B cell (primary cell): ENCODE measurements at regions not wholly inside any gene's neighbourhood (a gene's known extent, or its start where the extent isn't known, plus 50 kb on each side); places are given as distances from the start of the nearest gene placed in this dataset.

Experiments used
- ATAC-seq: fragments of 200-7000 bp; cut with Tn5 transposase; one replicate; pipeline ENCODE4 v1.10.0; 2021; ENCODE audit warnings: low read depth, mild to moderate bottlenecking, moderate number of reproducible peaks, moderate library complexity
- CTCF ChIA-PET: fragments of 350-600 bp; sonication (Branson Sonifier 250); formaldehyde crosslinking; loops from one replicate; lab custom pipeline; 2021; ENCODE audit warnings: antibody characterized with exemption, inconsistent platforms; lab: Charles Lee
- POLR2A ChIA-PET: fragments of 350-600 bp; sonication (Branson Sonifier 250); formaldehyde crosslinking; loops from one replicate; lab custom pipeline; 2021; ENCODE audit warnings: antibody characterized with exemption; lab: Charles Lee
- DNase-seq: peaks from one replicate; pipeline ENCODE4 v3.0.0; 2013
- H2AFZ ChIP-seq: 2 replicates; pipeline ENCODE4 v1.6.1; 2012; ENCODE audit warnings: mild to moderate bottlenecking, low read depth, low read length; ENCODE audit not compliant: insufficient read depth, poor library complexity, severe bottlenecking
- H3K27ac ChIP-seq, 2 donors: 1 replicate in 1 of 2; 2 replicates in 1 of 2; pipeline ENCODE4 v1.5.1; 2012 to 2013; ENCODE audit warnings: low read length in 2 of 2, mild to moderate bottlenecking in 2 of 2, moderate library complexity in 1 of 2
- H3K27me3 ChIP-seq, 4 experiments: fragments of 200-600 bp in 1 of 4; sonication (generic) in 1 of 4; replicated peaks in 1 of 4; 1 replicate in 2 of 4; 2 replicates in 2 of 4; pipeline versions ENCODE4 v1.6.1 to v1.7.0; 2013 to 2016; ENCODE audit warnings: low read length in 3 of 4, mild to moderate bottlenecking in 2 of 4, mixed read lengths in 1 of 4, moderate library complexity in 1 of 4; ENCODE audit not compliant: insufficient read depth in 4 of 4, control insufficient read depth in 3 of 4; ENCODE audit errors: control extremely low read depth in 1 of 4
- H3K36me3 ChIP-seq, 2 experiments: replicated peaks in 1 of 2; 1 replicate in 1 of 2; 2 replicates in 1 of 2; pipeline versions ENCODE4 v1.6.1 to v1.7.1; 2013; ENCODE audit warnings: low read length in 1 of 2; ENCODE audit not compliant: insufficient read depth in 2 of 2, control insufficient read depth in 1 of 2; ENCODE audit errors: control extremely low read depth in 1 of 2, extremely low read depth in 1 of 2
- H3K4me1 ChIP-seq, 2 donors: fragments of 200-600 bp in 1 of 2; sonication (generic) in 1 of 2; 1 replicate in 1 of 2; 2 replicates in 1 of 2; pipeline versions ENCODE4 v1.5.1 to v1.6.1; 2013 to 2017; ENCODE audit warnings: low read length in 2 of 2; ENCODE audit not compliant: control insufficient read depth in 2 of 2, insufficient read depth in 2 of 2
- H3K4me2 ChIP-seq: replicated peaks from 2 replicates; pipeline ENCODE3; 2012; ENCODE audit warnings: mild to moderate bottlenecking, low read depth, low read length; ENCODE audit not compliant: poor library complexity, severe bottlenecking
- H3K4me3 ChIP-seq, 5 experiments: fragments of 200-600 bp in 1 of 5; sonication (generic) in 1 of 5; 1 replicate in 3 of 5; 2 replicates in 2 of 5; pipeline versions ENCODE4 v1.5.1 to v1.7.0; 2011 to 2016; ENCODE audit warnings: low read length in 4 of 5, mild to moderate bottlenecking in 4 of 5, low read depth in 2 of 5, control low read depth in 1 of 5, moderate library complexity in 1 of 5; ENCODE audit not compliant: insufficient read depth in 1 of 5; ENCODE audit errors: control extremely low read depth in 1 of 5, extremely low read depth in 1 of 5
- H3K79me2 ChIP-seq: fragments of 200-600 bp; sonication (generic); one replicate; pipeline ENCODE4 v1.6.0; 2016; ENCODE audit warnings: low read length; ENCODE audit not compliant: control insufficient read depth, insufficient read depth
- H3K9ac ChIP-seq: fragments of 200-600 bp; sonication (generic); 2 replicates; pipeline ENCODE4 v1.6.1; 2017; ENCODE audit warnings: mild to moderate bottlenecking, low read length, moderate library complexity
- H3K9me3 ChIP-seq, 3 donors: one replicate each; pipeline versions ENCODE4 v1.6.1 to v1.7.1; 2013; ENCODE audit warnings: low read length in 2 of 3; ENCODE audit not compliant: control insufficient read depth in 2 of 3, insufficient read depth in 1 of 3; ENCODE audit errors: control extremely low read depth in 1 of 3
- H4K20me1 ChIP-seq: 2 replicates; pipeline ENCODE4 v1.6.0; 2012; ENCODE audit warnings: mild to moderate bottlenecking, low read length; ENCODE audit not compliant: insufficient read depth, control insufficient read depth, poor library complexity, severe bottlenecking
- H3K27ac Mint-ChIP-seq: one replicate; pipeline ENCODE4 v1.8.0; 2021; ENCODE audit warnings: mixed read lengths
- H3K27me3 Mint-ChIP-seq: one replicate; pipeline ENCODE4 v1.8.0; 2021; ENCODE audit warnings: mixed read lengths
- H3K4me1 Mint-ChIP-seq: one replicate; pipeline ENCODE4 v1.8.0; 2021; ENCODE audit warnings: mixed read lengths
- H3K4me3 Mint-ChIP-seq: one replicate; pipeline ENCODE4 v1.8.0; 2021; ENCODE audit warnings: mixed read lengths
- H3K9me3 Mint-ChIP-seq: one replicate; pipeline ENCODE4 v1.8.0; 2022; ENCODE audit warnings: mixed read lengths; ENCODE audit not compliant: insufficient read depth
- EZH2 ChIP-seq: IDR thresholded peaks from 2 replicates; pipeline ENCODE4 v1.6.1; 2012; ENCODE audit warnings: borderline replicate concordance, low read depth, mild to moderate bottlenecking, moderate library complexity, low read length; ENCODE audit not compliant: insufficient read depth, poor library complexity, severe bottlenecking
- WGBS: methylation state at CpG from one replicate; pipeline ENCODE4 v1.1.5; 2013; ENCODE audit warnings: missing lambda C conversion rate; ENCODE audit not compliant: insufficient coverage; 5-methylcytosine and 5-hydroxymethylcytosine counted together
- intact Hi-C: fragments of 100-400 bp; cut with micrococcal nuclease; formaldehyde crosslinking; loops from one replicate; pipeline ENCODE4 v1.10.0; 2022
- TF ChIP-seq, protein P1 (sequence below): fragments of 200-600 bp; IDR thresholded peaks from one replicate; pipeline ENCODE4 v1.8.0; 2022; ENCODE audit warnings: antibody characterized with exemption, mild to moderate bottlenecking

DNA sequence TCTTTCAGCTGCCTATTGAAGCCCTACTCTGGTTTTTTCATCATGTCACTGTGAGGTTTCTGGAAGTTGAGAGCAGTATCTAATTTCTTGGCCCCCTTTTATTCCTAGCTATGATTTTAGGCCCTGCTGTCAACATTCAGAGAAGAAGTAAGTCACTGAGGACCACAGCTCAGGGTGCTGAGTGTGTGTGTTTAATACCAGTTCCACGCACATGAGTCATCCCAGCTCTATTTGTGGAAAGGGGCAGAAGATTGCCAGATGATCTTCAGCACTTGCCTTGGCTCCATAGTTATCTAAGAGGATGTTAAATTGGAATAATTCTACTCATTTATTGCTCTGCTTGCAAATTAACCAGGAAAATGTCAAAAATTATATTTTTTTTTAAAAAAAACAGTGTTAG is 65.5 kb upstream of the SLC38A4 start:
- H3K27me3 ChIP-seq, result no peaks in the 10 kb centered on the region
- H3K9me3 ChIP-seq, result no peaks in the 10 kb centered on the region
- Mint-ChIP-seq H3K4me1 (no peaks in the 10 kb centered on the region), H3K27ac (no peak overlapping the region), H3K4me3 (no peak overlapping the region), H3K9me3 (no peaks in the 10 kb centered on the region), H3K27me3 (peaks cover 21% of the 10 kb centered on the region)
- no peak overlapping the region for H3K27ac ChIP-seq
- H4K20me1 ChIP-seq, result no peaks in the 10 kb centered on the region
- ATAC-seq, result no peak
- H3K4me3 ChIP-seq, result no peak overlapping the region
- no peak for TF ChIP-seq EZH2
- TF ChIP-seq, protein P1, sequence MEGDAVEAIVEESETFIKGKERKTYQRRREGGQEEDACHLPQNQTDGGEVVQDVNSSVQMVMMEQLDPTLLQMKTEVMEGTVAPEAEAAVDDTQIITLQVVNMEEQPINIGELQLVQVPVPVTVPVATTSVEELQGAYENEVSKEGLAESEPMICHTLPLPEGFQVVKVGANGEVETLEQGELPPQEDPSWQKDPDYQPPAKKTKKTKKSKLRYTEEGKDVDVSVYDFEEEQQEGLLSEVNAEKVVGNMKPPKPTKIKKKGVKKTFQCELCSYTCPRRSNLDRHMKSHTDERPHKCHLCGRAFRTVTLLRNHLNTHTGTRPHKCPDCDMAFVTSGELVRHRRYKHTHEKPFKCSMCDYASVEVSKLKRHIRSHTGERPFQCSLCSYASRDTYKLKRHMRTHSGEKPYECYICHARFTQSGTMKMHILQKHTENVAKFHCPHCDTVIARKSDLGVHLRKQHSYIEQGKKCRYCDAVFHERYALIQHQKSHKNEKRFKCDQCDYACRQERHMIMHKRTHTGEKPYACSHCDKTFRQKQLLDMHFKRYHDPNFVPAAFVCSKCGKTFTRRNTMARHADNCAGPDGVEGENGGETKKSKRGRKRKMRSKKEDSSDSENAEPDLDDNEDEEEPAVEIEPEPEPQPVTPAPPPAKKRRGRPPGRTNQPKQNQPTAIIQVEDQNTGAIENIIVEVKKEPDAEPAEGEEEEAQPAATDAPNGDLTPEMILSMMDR, result no peak
- H2AFZ ChIP-seq, result no peak overlapping the region
- no peaks in the 10 kb centered on the region for H3K4me1 ChIP-seq
- intact Hi-C loops, result no loop called here
- H3K9ac ChIP-seq, result no peak overlapping the region
- ChIA-PET POLR2A (no interaction called here), CTCF (no interaction called here)
- WGBS, result 100% methylated on average over 1 of the region's 1 CpG
- no peak for DNase-seq
- no peak overlapping the region for H3K4me2 ChIP-seq
- H3K79me2 ChIP-seq, result no peaks in the 10 kb centered on the region
- H3K36me3 ChIP-seq, result no peaks in the 10 kb centered on the region

DNA sequence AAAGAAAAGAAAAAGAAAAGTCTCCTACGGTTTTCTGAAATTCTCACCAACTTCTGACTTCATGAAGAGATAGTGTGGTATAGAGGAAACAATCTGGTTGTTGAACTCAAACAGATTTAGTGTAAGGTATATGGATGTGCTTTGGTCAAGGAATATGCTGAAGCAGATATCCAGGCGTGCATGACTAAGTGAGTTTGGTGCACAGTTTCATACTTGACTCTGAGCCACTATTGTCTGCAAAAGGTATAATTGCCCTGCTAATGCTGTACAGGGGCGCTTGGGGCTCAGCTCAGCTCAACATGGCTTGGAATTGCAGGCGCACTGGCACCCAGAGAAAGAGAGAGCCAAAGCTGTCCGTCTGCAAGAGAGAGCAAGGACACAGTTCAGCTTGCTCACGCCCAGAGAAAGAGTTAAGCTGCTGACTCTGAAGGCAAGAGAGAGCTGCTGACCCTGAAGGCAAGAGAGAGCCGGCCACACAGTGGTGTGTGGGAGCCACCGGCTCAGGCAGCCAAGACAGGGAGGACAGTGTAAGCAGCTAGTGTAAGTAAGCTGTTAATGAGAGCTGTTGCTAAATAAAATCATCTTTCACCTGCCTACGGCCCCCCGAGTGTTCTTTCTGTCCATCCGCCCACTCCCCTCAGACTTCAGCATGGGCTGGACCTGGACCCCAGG is 66.4 kb upstream of the SLC38A4 start:
- ATAC-seq (no peak), DNase-seq (no peak)
- Histone ChIP-seq H3K4me1 (no peaks in the 10 kb centered on the region), H3K4me2 (no peak overlapping the region), H3K27ac (no peak overlapping the region), H3K9me3 (no peaks in the 10 kb centered on the region), H4K20me1 (no peaks in the 10 kb centered on the region), H2AFZ (no peak overlapping the region), H3K27me3 (no peaks in the 10 kb centered on the region), H3K9ac (no peak overlapping the region), H3K36me3 (no peaks in the 10 kb centered on the region), H3K79me2 (no peaks in the 10 kb centered on the region), H3K4me3 (no peak overlapping the region)
- Mint-ChIP-seq H3K9me3 (no peaks in the 10 kb centered on the region), H3K27me3 (peaks cover 21% of the 10 kb centered on the region), H3K4me1 (no peaks in the 10 kb centered on the region), H3K4me3 (no peak overlapping the region), H3K27ac (no peak overlapping the region)
- POLR2A ChIA-PET, result no interaction called here
- CTCF ChIA-PET, result interaction anchor here (1.2 kb wide), 1 partner anchor 9 kb away, joined by 3 read pairs; no protein-coding TSS in a partner anchor
- intact Hi-C loops, result no loop called here
- no peak for TF ChIP-seq EZH2
- TF ChIP-seq, protein P1, result no peak
- WGBS, result 87% methylated on average over 6 of the region's 11 CpGs
